ENCODE measurements at regions not wholly inside any gene's neighbourhood (a gene's known extent, or its start where the extent isn't known, plus 50 kb on each side); places are given as distances from the start of the nearest gene placed in this dataset.

- TF ChIP-seq CTCF (IDR thresholded peaks at IDR 0.05) = no peak
- no peak for TF ChIP-seq POLR2A (IDR thresholded peaks at IDR 0.05)
These were observed 91.1 kb upstream of the RANBP3L start for GRCh38 chr5:36392818-36393217.

Data from uterus (tissue), 2 donors.